NCI-H510A (cell line): ENCODE measurements at regions not wholly inside any gene's neighbourhood (a gene's known extent, or its start where the extent isn't known, plus 50 kb on each side); places are given as distances from the start of the nearest gene placed in this dataset.

Source experiments
- DNase-seq: peaks from one replicate; lab custom pipeline; 2025; lab: John Stamatoyannopoulos, UW

DNA sequence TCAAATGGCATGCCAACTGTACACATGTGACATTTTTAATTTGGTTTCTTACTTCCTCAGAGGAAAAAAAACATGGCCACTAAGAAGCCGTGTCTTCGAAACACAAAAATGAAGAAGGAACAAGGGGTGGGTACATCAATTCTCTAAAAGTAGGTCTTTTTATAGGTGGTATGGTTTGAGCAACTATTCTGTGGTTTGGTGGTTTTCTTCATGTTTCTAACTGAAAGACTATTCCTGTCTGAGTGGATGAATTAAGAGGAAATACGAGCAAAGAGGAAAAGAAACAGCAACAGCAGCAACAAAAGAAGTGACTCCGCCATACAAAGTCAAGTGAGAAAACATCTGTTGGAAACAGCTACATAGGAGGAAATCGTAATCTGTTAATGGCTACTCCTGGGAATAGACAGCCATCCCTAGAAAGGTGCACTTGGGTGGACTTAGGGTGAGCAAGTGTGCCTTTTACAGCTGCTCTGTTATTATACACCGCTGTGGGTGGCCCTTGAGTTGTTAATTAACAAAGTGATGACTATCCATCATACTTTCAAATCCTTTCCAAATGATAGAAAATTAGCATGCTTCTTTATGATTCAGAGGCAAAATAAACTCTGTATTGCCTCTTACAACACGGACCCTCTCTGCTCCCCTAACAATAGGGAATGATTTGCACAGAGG is 575.8 kb downstream of the TLE1 start:
- no peak for DNase-seq

GRCh38 chr9:81112627-81113452 is 576.5 kb downstream of the TLE1 start:
- DNase-seq = no peak

DNA sequence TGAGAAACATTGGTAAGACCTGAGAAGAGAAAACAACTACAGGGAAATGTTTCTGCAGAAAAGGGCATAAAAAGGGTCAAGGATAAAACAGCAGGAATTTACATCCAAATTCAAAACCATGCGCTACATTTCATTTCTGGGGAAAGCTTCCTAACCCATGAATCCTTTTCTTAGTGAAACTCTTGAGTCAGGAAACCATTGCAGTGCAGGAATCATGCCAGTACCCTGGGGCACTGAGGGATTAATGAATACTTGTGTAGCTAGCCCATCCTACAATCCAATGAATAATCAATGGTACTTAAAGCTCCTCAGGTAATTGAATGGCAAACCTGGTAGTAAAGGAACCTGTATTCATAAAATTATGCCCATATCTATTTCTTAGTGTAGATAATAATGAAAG is 580.5 kb downstream of the TLE1 start:
- DNase-seq = no peak

- no peak for DNase-seq
Observed at GRCh38 chr9:81108391-81108790, 581.0 kb downstream of the TLE1 start.

DNA sequence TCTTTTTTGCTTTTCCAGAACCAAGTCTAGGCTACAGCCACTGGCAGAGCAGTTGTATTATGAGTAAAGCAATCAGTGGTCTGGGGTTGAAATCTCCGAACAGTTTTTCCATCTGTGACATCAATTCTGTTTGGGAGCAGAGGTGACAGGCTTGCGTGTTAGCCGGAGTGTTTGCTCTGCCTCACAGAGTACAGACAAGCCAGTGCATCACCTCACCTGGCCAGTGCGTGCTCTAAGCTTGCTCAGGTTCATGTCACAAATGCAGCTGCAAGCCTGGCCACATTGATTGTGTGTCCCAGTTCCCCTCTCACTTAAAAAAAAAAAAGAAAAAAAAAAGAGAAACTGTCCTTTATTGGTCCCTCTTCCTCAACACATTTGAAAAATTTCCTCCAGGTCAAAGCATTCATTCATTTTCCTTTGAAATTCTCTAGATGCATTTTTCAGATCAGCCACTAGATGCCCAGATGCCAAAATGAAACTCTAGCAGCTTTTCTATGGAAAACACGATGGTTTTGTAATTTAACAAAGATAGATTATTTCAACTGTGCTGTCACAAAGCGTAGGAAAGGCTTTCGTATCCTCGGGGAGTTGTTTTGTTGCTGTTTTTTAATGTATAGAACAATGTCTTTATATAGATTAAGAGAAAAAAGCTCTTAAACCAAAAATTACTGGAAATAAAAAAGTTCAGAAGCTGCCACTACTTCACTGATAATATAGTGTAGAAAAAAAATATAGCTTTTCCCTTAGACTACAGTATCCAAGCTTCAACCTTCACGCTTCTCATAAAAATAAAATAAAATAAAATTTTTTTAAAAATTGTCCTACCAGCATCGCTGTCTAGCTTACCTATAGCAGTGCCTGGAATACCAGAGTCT is 585.5 kb downstream of the TLE1 start:
- DNase-seq = peak; percentile 23

DNA sequence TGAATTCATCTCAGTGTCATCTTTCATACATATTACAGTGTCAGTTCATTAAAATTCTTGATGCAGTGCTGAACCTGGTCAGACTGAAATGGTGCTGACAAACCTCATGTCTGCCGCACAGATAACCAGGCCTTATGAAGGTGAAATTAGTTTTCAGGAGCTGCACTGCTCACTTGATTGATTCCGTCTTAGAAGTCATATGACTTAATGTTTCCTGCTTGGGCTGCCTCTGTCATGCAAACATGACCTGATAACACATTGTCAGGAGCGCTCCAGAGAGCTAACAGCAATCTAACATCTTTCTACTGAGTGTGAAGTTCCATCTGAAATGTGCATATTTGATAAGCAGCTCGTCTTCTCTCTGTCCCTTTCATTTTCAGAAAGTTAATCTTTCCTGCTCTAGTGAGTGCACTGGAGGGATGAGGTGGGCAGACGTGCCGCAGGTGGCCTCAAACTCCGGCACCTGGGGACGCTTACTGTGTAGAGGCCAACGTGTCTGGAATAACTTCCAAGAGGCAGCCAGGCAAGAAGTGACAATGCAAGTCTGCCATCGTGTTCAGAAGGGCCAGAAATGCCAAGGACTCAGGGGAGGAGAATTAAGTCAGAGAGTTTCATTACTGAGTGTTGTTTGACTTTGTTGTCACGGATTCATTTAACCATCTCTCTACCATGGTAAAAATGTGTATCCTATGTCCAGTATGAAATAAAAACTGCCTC is 592.1 kb downstream of the TLE1 start:
- DNase-seq = no peak

DNA sequence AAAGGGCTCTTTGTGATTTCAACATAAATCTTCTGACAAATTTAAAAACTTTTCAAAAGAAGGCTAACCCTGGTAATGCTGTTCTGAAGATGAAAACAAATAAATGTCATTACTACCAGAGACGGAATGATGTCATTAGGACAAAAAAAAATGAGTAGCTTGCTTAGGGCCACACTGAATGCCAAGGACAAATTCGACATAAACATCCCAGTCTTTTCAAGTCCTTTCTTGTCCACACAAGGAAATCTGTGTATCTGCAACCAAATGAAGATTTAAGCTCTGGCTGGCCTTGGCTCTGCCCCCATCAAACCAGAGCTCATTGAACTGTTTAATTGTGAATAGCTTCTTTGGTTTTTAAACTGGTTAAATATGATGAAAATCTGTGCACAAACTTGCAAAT is 592.7 kb downstream of the TLE1 start:
- DNase-seq = no peak

- DNase-seq = no peak
Observed at GRCh38 chr9:81092057-81092456, 597.3 kb downstream of the TLE1 start.

DNA sequence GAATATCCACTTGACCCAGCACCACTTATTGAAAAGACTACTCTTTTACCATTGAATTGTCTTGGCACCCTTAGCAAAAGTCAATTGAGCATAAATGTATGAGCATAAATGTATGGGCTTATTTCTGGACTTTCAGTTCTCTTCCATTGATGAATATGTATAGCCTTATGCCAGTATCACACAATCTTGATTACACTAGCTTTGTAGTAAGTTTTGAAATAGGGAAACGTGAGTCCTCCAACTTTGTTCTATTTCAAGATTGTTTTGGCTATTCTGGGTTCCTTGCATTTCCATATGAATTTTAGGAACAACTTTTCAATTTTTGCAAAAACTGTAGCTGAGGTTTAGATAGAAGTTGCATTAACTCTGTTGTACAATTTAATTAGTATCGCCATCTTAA is 601.0 kb downstream of the TLE1 start:
- DNase-seq = no peak

DNA sequence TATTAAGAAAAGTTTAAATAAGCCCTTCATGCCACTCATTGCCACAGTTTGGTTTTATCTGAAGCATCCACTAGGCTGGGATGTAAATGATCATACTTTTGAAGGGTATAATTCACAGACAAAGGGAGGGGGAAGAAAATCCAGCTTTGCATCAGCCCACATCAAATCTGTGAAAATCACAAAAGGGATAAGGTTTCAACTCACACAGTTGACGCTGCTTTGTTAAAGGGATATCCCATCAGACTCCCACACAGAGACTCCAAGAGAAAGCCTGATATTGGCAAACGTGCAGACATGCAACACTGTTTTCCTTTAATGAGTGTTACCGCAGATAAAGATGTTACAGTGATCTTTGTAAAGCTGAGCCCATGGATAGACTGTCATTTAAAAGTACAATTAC is 602.9 kb downstream of the TLE1 start:
- DNase-seq = no peak

DNA sequence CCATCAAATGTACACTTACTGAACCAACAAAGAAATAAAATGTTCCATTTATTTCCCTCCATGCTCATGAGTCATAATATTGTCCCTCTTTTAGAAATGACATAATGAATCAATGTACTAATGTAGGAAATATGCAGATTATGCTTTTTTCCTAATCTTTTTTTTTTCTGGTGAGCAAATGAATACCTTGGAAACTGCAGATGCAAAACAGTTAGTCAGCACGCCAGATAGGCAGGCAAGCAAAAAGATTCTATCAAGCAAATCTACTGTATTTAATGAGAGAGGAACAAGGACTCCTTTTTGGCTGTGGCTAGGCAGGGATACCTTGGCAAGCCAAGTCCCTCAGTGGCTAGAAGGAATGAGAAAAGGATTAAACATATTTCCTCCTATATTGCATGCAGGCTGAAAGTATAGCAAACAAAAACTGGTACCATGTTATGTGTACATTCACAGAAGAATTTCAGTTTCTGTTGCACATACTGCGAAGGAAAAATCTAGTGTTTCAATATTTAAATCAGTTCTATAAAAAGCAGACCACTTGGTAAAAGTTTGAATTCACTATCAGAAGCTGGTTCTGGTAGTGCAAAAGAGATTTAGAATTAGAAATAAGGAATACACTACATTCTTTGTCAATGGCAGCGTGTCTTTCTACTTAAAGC is 605.4 kb downstream of the TLE1 start:
- no peak for DNase-seq

DNA sequence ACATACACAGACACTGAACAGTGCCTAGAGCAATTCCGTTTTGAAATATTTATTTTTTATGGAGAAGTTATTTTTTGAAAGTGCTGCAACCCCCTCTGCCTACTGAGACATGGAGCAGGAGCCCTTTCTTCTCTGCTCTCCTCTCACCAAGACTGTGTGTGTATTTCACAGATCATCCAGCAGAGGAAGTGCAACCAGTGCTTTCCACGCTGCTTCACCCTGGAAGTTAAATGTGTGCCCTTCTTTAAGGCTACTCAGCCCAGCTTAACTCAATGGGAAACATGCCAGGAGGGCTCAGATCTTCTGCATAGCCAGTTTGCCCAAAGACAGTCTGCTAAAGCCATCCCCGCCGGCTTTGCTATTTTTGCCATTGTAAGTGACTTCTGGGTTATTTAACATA is 606.3 kb downstream of the TLE1 start:
- no peak for DNase-seq

DNA sequence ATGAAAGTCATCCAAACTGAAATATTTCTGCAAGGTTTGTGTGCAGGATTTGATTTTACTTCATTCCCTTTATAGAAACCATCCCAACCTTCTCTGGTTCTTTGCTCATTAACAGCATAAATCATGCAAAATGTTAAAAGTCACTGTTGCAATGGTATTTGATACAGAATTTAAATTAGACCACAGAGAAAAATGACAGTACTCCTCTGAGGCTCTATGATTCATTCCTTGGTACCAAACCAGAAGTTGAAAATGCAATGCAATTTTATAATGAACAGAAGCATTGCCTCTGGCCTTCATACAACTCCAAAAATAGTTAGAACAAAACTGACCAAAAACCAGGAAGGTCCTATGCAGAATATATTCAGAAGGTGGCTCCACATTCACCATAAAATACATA is 607.1 kb downstream of the TLE1 start:
- no peak for DNase-seq

GRCh38 chr9:81080900-81081299 is 608.4 kb downstream of the TLE1 start:
- DNase-seq = no peak

GRCh38 chr9:81080185-81080584 is 609.2 kb downstream of the TLE1 start:
- DNase-seq = no peak

DNA sequence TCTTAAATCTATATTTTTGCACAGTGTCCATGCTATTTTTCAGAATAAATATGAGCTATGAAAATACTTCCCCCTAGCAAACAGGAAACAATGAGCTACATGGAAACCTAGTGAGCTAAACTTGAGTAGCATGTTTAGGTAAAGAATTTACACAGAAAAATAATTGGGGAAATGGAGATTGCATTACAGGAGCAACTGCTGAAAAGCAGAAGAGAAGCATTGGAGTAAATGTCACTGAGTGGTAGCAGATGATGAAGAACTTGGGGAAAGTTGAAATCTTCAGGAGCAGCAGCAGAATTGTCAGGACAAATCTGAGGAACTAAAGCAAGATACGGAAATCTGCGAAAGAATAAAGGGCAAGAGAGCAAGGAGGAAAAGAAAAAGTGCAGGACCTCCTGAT is 610.3 kb downstream of the TLE1 start:
- DNase-seq = no peak

GRCh38 chr9:81078555-81078954 is 610.8 kb downstream of the TLE1 start:
- no peak for DNase-seq

DNA sequence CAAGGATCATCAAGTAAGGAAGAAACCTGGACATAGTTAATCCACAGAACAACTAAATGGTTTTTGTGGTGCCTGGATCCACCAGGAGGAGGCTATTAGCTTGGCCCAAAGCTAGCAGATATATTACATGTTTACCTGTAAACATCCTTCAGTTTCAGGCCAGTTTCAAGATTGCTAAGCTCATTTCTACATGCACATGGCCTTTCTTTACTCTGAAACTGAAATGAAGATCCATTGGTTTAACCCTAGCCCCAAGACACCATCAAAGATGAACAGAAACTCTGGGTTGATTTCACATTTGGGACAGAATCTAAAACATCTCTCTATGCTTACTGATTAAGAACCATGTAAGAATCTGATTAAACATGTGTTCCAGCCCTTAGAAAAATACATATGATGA is 611.8 kb downstream of the TLE1 start:
- DNase-seq = no peak

GRCh38 chr9:81076131-81076530 is 613.2 kb downstream of the TLE1 start:
- no peak for DNase-seq

- no peak for DNase-seq
Observed at GRCh38 chr9:81074221-81074620, 615.1 kb downstream of the TLE1 start.

- DNase-seq = no peak
Observed at GRCh38 chr9:81073821-81074220, 615.5 kb downstream of the TLE1 start.

DNA sequence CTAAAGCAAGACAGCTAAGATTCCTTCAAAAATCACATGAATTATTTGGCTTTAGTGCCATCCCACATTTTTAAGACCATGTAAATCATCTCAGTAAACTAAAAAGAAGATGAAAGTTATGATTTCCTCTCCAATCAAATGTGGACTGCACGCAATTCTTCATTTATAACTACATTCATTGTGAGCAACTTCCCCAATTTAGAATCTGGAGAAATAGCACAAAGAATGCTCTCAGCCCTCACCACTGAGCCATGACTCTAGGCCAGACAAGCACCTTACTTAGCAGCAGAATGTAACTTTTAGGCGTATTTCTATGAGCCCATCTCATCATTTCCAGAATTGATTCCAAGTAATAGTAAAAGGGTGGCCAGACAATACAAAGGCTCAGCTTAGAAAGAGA is 616.6 kb downstream of the TLE1 start:
- DNase-seq = no peak
